Esophagus muscularis mucosa (tissue), 4 donors: ENCODE measurements at regions not wholly inside any gene's neighbourhood (a gene's known extent, or its start where the extent isn't known, plus 50 kb on each side); places are given as distances from the start of the nearest gene placed in this dataset.

Experiments
- DNase-seq: peaks from one replicate; pipeline ENCODE4 v3.0.0-alpha.2; 2017; ENCODE audit errors: extremely low spot score
- H3K27ac ChIP-seq, 4 donors: fragments of 200-600 bp; sonication (generic); replicated peaks in 1 of 4; 1 replicate in 3 of 4; 2 replicates in 1 of 4; pipeline ENCODE4 v1.5.1; 2016 to 2019; ENCODE audit warnings: mild to moderate bottlenecking in 1 of 4
- H3K27me3 ChIP-seq, 4 donors: fragments of 200-600 bp; sonication (generic); one replicate each; pipeline versions ENCODE4 v1.5.1 to v1.6.0; 2016 to 2019
- H3K36me3 ChIP-seq, 4 donors: fragments of 200-600 bp; sonication (generic); one replicate each; pipeline ENCODE4 v1.5.1; 2016 to 2019
- H3K4me1 ChIP-seq, 4 donors: fragments of 200-600 bp; sonication (generic); one replicate each; pipeline ENCODE4 v1.5.1; 2016 to 2019
- H3K4me3 ChIP-seq, 4 donors: fragments of 200-600 bp; sonication (generic); 1 replicate in 2 of 4; 2 replicates in 2 of 4; pipeline ENCODE4 v1.5.1; 2016 to 2019; ENCODE audit warnings: mild to moderate bottlenecking in 4 of 4, moderate library complexity in 1 of 4
- H3K9me3 ChIP-seq, 4 donors: fragments of 200-600 bp; sonication (generic); 1 replicate in 3 of 4; 2 replicates in 1 of 4; pipeline ENCODE4 v1.5.1; 2016 to 2019
- CTCF ChIP-seq, 3 experiments: fragments of 200-600 bp in 2 of 3; fragments of 450-650 bp in 1 of 3; sonication (generic) in 2 of 3; IDR thresholded peaks; one replicate each; pipeline ENCODE4 v1.5.1; 2017 to 2019; ENCODE audit warnings: antibody characterized with exemption in 3 of 3, mild to moderate bottlenecking in 2 of 3, moderate library complexity in 1 of 3
- EP300 ChIP-seq: sonication (generic); formaldehyde crosslinking; IDR thresholded peaks from one replicate; pipeline ENCODE4 v1.6.1; 2017; ENCODE audit warnings: antibody characterized with exemption
- POLR2A ChIP-seq: fragments of 450-650 bp; IDR thresholded peaks from one replicate; pipeline ENCODE4 v1.6.1; 2017; ENCODE audit warnings: antibody characterized with exemption, moderate library complexity, mild to moderate bottlenecking, low read depth
- POLR2AphosphoS5 ChIP-seq, 2 donors: sonication (generic); formaldehyde crosslinking; IDR thresholded peaks; one replicate each; pipeline ENCODE4 v1.6.1; 2017; ENCODE audit warnings: antibody characterized with exemption in 2 of 2
- WGBS: methylation state at CpG from one replicate; pipeline ENCODE4 v1.1.5; 2018; 5-methylcytosine and 5-hydroxymethylcytosine counted together
- intact Hi-C: fragments of 100-400 bp; cut with DNase I; formaldehyde crosslinking; loops from one replicate; pipeline ENCODE4 v1.15.1; 2023

GRCh38 chr6:63430985-63431519, 111.3 kb upstream of the LGSN start:
- H3K27me3 ChIP-seq: no peaks in the 10 kb centered on the region
- H3K4me1 ChIP-seq: no peaks in the 10 kb centered on the region
- 86% methylated on average over 2 of the region's 2 CpGs for WGBS
- DNase-seq: no peak
- no peak overlapping the region for H3K27ac ChIP-seq
- no peak overlapping the region for H3K4me3 ChIP-seq
- H3K9me3 ChIP-seq: no peaks in the 10 kb centered on the region
- no peak for TF ChIP-seq EP300
- no peaks in the 10 kb centered on the region for H3K36me3 ChIP-seq
- intact Hi-C loops: no loop called here

- H3K27ac ChIP-seq: no peak overlapping the region
- no peak for DNase-seq
- H3K27me3 ChIP-seq: no peaks in the 10 kb centered on the region
- no peak overlapping the region for H3K4me3 ChIP-seq
- H3K9me3 ChIP-seq: no peaks in the 10 kb centered on the region
- no peaks in the 10 kb centered on the region for H3K36me3 ChIP-seq
- intact Hi-C loops: no loop called here
- H3K4me1 ChIP-seq: no peaks in the 10 kb centered on the region
- no peak for TF ChIP-seq POLR2A
- TF ChIP-seq EP300: no peak
- no peak for TF ChIP-seq CTCF (IDR thresholded peaks at IDR 0.05)
- TF ChIP-seq POLR2AphosphoS5 (IDR thresholded peaks at IDR 0.05): no peak
- WGBS: 77% methylated on average over 3 of the region's 3 CpGs
Measured at GRCh38 chr6:63434943-63435342, 115.2 kb upstream of the LGSN start.

GRCh38 chr6:63436356-63436755, 116.6 kb upstream of the LGSN start:
- no peak for TF ChIP-seq CTCF (IDR thresholded peaks at IDR 0.05)
- TF ChIP-seq EP300: no peak
- TF ChIP-seq POLR2A: no peak
- TF ChIP-seq POLR2AphosphoS5 (IDR thresholded peaks at IDR 0.05): no peak
- Histone ChIP-seq H3K36me3 (no peaks in the 10 kb centered on the region), H3K9me3 (no peaks in the 10 kb centered on the region), H3K4me3 (no peak overlapping the region), H3K27me3 (no peaks in the 10 kb centered on the region), H3K27ac (no peak overlapping the region), H3K4me1 (no peaks in the 10 kb centered on the region)
- intact Hi-C loops: no loop called here
- whole genome bisulfite sequencing: 76% methylated on average over 2 of the region's 2 CpGs
- DNase-seq: no peak

GRCh38 chr6:63437058-63437457, 117.3 kb upstream of the LGSN start:
- H3K4me1 ChIP-seq: no peaks in the 10 kb centered on the region
- TF ChIP-seq EP300 (no peak), CTCF (IDR thresholded peaks at IDR 0.05) (no peak), POLR2A (no peak), POLR2AphosphoS5 (IDR thresholded peaks at IDR 0.05) (no peak)
- no peak overlapping the region for H3K27ac ChIP-seq
- no peaks in the 10 kb centered on the region for H3K9me3 ChIP-seq
- H3K36me3 ChIP-seq: no peaks in the 10 kb centered on the region
- intact Hi-C loops: no loop called here
- H3K27me3 ChIP-seq: no peaks in the 10 kb centered on the region
- DNase-seq: no peak
- 81% methylated on average over 3 of the region's 3 CpGs for WGBS
- H3K4me3 ChIP-seq: no peak overlapping the region

- Histone ChIP-seq H3K27ac (no peak overlapping the region), H3K36me3 (no peaks in the 10 kb centered on the region), H3K4me3 (no peak overlapping the region), H3K9me3 (no peaks in the 10 kb centered on the region), H3K4me1 (no peaks in the 10 kb centered on the region), H3K27me3 (no peaks in the 10 kb centered on the region)
- intact Hi-C loops: no loop called here
- DNase-seq: no peak
- TF ChIP-seq POLR2A (no peak), EP300 (no peak), CTCF (IDR thresholded peaks at IDR 0.05) (no peak), POLR2AphosphoS5 (IDR thresholded peaks at IDR 0.05) (no peak)
- WGBS: 82% methylated on average over 7 of the region's 7 CpGs
Measured at GRCh38 chr6:63440057-63440456, 120.3 kb upstream of the LGSN start.
